HG02798 (cell line): ENCODE measurements at regions not wholly inside any gene's neighbourhood (a gene's known extent, or its start where the extent isn't known, plus 50 kb on each side); places are given as distances from the start of the nearest gene placed in this dataset.
A peak's percentile ranks its signal among the peaks of the same experiment; 100 is the strongest.

ENCODE experiments used
- ATAC-seq: cut with Tn5 transposase; IDR thresholded peaks from one replicate; pipeline ENCODE4 v1.9.1; 2021; ENCODE audit warnings: mild to moderate bottlenecking; ENCODE audit not compliant: unreplicated experiment, poor library complexity

DNA sequence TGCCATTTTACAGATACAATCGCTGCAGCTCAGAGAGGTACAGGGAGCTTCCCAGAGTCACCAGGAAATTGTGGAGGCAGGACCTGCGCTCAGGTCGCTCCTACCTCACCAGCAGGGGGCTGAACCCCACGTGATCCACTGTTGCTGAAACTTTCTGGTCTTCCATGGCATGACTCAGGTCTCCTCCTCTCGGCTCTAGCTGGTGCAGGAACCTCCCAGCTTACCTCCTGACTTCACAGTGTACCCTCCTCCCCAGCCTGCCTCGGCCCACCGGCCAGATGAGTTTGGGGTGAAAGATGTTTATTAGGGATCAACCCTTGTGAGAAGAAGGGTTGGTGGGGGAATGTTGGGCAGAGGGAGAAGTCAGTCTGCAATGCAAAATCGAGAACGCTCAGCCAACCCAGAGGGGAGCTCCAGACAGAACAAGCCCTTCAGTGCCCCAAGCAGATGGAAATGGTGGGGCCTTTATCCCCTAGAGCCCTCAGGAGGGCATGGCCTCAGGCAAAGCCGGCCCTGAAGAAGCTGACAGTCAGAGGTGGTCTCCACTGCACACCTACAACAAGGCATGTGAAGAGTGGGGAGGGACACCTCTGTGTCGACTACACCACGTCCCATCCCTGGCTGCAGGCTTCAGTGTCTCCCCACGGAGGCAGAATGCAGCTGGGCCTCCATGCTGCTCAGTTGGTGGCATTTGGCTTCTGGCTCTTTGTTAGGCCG is 118.6 kb upstream of the PRR20G start:
- ATAC-seq = peak; percentile 40

DNA sequence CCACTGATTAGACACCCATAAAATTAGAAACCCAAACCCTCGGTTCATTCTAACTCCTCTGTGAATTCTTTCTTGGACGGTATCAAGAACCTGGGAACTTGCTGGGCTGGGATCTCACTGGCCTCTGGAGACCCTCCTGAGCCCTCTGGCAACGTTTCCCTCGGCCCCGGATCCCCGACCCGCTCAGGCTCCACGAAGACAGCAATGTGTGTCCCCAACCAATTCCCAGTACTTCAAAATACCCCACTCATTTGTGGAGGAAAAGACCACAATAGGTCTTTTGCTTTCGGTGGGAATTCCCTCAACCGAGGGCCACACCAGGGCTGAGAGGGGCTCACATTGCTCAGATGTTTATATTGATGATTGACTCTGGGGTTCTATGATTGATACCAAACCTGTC is 117.9 kb upstream of the PRR20G start:
- ATAC-seq = no peak

DNA sequence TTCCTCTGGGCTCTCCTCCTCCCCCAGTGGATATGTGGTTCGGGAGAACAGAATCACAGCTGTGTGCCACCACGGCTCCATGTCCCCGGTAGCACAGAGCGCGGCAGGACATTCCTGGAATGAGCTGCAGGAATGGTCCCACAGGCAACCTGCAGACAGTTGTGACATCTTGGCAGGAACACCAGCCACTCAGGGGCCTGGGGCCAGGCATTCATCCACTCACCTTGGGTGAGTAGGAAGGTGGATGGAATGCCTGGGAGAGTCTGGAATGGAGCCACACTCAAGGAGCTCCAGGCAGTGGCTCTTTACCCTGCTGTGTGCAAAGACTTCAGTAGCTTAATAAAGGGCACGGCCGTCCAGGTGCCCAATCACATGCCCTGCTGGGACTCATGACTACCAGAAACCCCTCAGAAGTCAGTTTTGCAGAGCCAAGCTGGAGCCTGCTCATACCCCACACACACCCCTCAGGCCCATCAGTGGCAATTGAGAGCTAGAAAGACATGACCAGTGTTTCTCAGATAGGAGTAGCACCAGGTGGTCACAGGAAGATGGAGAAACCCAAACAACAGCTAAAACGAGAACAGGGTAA is 117.3 kb upstream of the PRR20G start:
- ATAC-seq = no peak

DNA sequence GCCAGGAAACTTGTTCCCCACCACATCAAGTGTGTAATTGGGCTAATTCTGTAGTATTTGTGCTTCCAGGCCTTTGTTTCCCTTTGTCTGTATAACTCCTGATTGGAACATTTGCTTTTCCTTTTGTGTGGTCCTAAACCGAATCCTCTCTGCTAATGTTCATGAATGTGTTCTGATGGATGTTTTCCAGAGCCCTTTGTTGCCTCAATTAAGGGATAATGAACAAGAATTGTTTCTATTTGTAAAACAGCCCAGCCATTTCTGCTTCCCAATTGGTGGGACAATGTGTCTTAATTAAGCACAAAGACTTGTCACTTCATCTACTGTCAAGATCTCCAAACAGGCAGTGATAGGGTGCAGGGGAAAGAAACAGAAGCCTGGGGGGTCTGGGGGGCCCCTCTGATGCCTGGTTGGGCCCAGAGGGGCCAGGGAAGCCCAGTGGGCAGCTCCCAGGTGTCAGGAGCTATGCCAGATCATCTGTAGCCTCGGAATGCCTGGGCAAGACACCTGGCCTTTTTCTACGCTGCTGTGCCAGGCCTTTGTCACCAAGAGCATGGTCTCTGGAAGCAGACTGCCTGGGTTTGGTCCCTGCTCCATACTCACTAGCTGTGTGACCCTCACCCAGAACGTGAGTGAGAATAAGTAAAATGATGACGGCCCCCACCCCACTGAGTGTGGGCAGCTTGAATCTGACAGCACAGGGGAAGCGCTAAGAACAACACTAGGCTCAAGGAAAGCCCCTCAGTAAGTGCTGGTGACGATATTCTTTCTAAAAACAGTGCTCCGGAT is 116.6 kb upstream of the PRR20G start:
- ATAC-seq = no peak

DNA sequence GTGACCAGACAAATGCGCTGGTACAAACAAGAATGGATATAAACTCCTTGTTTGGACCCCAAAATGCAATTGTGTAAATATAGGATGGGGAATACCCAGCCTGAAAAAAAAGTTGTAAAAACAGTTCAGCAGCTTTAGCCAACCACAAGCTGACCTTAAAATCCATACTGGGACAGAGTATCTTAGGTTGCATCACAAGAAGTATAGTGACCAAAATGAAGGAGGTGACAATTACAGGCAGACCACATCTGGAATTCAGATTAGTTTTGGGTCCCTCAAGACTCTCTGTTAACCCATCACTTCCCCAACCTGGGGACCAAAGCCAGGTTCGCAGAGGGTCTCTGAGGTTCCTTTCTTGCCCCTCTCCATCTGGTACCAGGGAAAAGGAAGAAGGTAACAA is 115.9 kb upstream of the PRR20G start:
- ATAC-seq = no peak

DNA sequence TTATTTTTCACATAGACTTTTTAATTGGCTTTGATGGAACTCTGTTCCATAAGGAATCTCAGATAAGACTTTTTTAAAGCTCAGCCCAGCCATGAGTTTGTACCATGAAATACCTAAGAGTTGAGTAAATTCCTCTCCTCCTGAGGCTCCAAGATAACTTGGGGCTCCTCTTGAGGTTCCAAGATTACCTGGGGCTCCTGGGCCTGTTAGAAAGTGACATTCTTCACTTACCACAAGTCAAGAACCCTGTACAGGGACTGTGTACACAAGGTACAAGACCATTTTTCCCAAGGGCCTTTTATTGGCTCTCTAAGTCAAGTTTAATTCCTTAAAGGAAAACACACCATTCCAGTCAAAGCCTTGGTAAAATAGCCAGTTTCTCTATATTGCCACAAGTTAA is 111.3 kb upstream of the PRR20G start:
- no peak for ATAC-seq

DNA sequence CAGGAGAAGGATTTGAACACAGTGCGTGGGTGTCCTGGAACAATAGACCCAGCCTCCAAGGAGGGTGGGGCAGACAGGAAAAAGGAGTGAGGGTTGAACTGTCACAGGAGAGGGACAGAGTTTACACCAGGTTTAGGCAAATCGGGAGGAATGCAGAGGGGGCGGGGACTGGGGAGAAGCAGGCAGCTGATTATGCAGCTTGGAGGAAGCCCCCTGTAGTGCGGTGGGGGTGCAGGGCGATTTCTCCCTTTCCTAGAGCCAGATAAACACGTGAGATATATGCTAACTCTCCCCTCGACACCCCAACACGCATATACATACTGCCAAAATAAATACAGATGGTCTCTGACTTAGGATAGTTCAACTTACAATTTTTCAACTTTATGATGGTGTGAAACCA is 108.6 kb upstream of the PRR20G start:
- ATAC-seq = no peak

DNA sequence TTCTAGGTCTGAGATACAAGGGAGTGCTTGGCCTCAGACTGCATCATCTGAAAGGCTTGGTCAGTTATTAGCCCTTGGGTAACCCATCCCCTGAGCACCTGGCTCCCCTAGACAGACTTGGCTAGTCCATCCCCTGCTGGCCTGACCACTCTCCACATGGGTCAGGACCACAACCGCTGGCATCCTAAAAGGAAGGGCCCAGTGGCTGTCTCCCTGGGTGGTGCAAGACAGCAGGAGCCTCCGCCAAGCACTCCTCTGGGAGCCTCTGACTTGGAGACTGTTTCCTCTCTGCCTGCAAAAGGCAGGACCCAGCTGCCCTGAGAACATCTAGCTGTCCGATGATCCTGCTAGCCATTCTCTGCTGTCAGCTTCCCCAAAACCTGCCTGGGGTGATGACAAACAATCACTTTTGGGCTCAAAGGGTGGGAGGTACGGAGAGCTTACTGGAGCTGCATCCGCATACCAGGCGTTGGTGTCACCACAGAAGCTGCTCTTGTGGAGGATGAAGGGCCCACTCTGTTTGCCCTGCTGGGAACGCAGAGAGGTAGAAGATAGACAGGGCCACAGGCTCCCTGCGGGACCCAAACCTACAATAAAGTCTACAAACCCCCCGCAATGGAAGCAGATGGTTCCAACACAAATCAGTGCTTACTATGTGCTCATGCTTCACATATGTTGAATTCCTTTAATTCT is 108.0 kb upstream of the PRR20G start:
- no peak for ATAC-seq

DNA sequence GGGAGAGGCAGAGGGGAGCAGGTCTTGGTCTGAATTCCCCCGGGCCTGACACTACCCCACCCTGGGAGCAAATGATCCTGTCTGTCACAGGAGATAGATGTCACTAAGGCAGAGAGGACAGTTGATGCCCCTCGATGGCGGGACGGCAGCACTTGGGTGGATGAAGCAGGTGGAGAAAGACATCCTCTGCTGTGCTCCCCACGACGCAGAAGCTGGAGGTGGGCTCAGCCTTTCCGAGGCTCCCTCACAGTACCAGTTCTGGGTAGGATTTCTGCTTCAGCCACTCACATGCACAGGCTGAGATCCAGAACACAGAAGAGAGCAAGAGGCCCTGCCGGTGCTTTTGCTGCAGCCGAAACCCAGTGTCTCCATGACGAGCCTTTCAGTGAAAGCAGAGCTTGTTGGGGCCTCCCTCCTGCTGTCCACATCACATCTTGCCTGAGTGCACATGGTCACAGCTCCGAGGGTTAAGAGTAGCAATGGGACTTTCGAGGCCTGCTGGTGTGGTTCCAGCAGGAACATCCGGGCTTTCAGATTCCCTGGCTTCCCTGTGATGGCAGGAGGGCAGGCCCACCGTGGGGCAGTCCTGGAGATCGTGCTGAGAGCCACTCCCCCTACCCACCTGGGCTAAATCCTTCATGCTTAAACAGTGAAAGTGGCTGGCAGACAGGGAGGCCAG is 107.3 kb upstream of the PRR20G start:
- no peak for ATAC-seq

DNA sequence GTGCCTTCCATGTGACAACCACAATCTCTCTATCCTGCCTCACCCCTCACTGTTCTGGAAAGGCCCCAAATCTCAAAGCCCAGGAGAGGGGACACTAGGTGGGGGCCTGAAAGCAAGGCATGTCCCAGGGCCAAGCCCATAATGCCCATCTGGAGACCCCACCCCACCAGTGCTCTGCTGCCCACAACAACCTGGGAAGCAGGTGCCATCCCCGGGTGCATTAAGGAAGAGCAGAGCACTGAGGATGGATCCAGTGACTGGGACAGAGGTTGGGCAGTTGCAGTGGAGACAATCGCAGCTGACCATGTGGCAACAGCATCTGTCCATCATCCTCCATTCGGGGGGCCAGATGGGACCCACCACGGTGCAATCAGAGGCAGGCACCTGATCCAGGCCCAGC is 106.2 kb upstream of the PRR20G start:
- ATAC-seq = no peak

DNA sequence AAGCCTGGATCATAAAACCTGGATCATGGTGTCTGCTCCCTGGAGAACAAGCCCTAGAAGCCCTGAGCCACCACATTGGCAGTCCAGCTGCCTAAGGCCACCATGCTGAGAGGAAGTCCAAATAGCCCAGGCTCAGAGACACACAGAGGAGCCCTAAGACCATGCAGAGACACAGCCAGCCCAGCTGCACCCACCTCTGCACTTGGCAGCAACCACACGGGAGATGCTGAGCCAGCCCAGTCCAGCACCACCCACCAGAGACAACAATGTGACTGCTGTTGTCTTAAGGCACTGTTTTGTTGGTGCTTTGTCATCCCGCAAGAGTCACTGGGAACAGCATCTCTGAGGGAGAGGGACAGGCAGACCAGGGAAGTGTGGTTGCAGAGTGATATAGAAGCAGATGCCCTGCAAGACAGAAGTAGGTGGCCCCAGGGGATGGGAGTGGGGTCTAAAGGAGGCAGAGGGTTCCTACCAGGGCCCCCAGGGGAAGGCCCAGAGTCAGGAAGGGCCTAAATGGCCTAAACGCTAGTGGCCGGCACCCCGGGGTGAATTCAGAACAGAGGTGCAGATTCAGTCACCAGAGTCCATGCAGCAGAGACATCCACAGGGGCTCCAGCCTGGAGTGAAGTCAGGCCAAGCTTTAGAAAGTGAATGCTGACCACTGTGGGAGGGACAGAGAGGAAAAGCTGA is 105.4 kb upstream of the PRR20G start:
- ATAC-seq = no peak

DNA sequence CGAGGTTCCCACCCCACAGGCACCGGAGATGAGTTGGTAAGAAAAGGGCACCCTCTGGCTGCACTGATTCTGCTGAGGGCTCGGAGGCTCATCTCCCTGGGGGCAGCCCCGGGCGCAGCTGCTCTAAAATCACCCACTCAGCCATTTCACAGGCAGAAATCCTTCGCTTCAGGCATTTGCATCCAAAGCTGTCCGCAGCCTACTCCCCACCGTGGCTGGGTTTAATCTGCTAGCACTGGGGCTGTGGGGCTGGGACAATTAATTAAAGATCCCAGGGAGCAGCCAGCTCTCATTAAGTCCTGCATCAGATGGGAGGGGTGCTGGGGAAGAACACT is 104.3 kb upstream of the PRR20G start:
- ATAC-seq = no peak

DNA sequence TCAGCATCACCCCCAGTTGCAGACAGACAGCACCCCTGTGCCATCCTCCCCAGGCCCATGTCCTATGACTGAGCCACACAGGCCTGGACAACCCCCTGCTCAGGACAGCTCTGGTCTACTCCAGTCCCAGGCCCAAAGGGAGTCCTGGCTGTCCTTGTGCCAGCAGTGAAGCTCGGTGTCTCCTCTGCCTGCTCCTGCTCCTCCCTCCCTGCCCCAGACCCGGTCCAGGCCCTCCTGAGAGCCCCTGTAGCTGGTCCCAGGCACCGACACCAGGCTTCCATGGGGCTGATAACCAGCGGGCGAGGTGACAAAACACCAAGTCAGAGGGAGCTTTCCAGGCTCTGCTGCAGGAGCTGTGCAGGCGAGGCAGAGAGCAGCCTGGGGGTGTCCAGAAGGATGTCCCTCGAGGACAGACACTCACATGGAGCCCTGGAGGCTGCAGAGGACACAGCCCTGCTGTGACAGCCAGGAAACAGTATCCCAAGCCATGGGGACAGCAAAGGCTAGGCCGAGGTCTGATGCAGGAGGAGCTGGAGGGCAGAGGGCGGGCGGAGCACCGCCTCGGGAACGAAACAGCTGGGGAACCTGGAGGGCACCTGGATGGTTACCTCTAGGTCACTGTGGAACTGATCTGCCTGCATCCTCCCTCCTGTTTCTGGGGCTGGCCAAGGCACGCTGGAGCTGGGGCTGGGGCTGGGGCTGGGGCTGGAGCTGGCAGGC is 103.8 kb upstream of the PRR20G start:
- ATAC-seq = no peak

DNA sequence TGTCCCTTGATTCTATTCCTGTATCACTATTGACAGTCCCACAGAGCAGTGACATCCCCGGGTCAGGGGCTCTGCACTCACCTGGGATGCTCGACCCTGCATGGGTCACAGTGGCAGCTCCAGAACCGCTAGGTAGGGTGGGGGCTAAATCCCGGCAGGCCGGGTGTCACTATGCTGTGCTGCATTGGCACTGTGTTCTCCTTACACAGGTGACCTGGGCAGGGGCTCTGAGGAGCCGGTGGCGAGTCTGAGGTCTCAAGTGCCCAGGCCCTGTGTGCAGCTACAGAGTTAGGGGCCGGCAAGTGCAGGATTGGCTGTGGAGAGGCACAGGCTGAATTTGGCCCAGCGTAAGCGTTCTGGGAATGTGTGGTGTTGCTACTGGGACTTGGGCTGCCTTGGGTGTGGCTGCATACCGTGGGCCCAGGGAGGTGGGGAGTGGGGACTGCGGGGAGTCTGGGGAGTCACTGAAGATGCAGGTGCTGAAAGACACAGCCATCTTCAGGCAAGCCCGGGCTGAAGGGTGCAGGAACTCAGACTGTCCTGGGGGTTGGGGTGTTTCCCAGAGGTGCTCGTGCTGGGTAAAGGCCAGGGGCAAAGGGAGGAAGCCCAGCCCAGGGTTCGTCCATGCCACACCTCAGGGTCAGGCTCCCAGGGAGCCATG is 102.6 kb upstream of the PRR20G start:
- no peak for ATAC-seq

DNA sequence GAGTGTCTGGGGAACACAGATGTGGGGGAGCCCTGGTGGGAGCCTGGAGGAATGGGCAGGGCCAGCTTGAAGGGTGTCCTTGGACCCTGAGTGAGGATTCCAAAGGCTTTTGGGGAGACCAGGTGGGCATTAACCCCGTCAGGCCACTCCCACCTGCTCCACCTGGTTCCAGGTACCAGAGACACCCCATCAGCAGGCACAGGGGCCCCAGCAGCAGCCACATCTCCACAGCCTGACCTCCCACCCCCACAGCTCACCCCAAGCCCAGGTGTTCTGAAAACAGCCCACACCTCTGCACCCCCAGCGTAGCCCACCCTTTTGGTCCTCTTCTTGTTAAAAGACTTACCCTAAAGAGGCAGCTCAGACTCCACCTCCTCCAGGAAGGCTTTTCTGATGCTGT is 102.1 kb upstream of the PRR20G start:
- ATAC-seq = no peak

DNA sequence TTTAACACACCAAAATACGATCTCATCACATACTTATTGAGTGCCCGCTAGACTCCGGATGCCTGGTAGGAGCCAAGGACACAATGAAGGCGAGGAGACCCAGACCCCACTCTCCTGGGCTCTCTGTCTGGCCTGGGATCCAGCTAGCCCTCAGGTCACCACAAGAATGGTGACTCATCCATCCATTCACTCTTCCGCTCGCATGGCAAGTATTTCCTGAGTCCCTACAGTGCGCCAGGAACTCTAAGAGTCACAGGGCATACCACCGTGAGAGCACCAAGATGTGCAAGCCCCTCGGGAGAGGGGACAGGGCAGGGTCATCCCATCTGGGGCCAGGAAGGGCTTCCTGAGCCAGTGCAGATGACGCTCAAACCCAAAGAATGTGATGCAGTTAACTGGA is 101.6 kb upstream of the PRR20G start:
- no peak for ATAC-seq

DNA sequence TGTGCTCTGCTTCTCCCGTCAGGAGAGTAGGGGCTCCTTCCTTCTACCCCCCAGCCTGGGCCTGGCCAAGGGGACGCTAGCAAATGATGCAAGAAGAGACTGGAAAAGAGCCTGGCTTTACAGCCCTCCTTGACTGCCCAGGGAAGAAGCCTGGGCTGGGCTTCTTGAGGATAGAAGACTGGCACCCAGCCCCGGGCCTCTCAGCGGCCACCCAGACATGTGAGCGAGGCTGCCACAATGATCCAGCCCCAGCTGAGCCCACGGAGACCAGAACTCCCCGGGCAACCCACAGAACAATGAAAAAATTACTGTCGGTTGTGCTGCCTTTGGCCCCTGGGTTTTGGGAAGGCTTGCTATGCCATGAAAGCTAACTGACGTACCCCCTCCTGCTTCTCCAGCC is 100.6 kb upstream of the PRR20G start:
- ATAC-seq = no peak

DNA sequence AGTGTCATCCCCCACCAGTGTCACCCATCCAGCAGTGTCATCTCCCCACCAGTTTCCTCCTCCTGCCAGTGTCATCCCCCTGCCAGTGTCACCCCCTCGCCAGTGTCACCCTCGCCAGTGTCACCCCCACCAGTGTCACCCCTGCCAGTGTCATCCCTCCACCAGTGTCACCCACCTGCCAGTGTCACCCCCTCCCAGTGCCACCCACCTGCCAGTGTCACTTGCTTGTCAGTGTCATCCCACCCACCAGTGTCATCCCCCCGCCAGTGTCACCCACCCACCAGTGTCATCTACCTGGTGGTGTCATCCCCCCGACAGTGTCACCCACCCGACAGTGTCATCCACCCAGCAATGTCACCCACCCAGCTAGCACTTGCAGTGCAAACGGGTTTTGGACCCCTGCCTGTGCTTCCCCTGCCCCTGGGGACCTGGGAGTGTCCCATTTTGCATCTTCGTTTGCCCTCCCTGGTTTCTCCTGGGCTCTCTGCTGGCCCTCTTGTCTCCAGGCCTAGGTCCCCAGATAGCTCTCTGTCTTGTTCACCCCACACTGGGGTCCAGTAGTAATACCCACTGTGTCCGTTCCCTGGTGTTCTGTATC is 99.8 kb upstream of the PRR20G start:
- no peak for ATAC-seq

DNA sequence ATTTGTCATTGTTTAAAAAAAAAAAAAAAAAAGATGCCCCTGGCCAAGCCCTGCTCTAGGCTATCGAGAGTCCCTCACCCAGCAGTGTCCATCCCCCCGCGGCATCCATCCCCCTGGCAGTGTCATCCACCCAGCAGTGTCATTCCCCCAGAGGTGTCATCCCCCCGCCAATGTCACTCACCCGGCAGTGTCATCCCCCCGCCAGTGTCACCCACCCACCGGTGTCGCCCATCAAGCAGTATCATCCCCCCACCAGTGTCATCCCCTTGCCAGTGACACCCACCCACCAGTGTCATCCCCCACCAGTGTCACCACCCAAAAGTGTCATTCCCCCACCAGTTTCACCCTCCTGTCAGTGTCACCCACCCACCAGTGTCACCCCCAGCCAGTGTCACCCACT is 99.3 kb upstream of the PRR20G start:
- no peak for ATAC-seq
